ENCODE measurements at regions not wholly inside any gene's neighbourhood (a gene's known extent, or its start where the extent isn't known, plus 50 kb on each side); places are given as distances from the start of the nearest gene placed in this dataset.

- DNase-seq: no peak
Observed at GRCh38 chr2:46239175-46239846, 57.9 kb upstream of the EPAS1 start.

GRCh38 chr2:46239847-46240181 lies 57.4 kb upstream of the EPAS1 start:
- DNase-seq: peak in 3 of 4 experiments; percentile 19 to 34 (median 20)

GRCh38 chr2:46241344-46241743 lies 55.9 kb upstream of the EPAS1 start:
- no peak for DNase-seq

GRCh38 chr2:46245869-46246268 lies 51.3 kb upstream of the EPAS1 start:
- DNase-seq: no peak

- no peak for DNase-seq
Observed at GRCh38 chr2:46246790-46247189, 50.4 kb upstream of the EPAS1 start.

Data from activated CD4-positive, CD25-positive, alpha-beta regulatory T cell (primary cell).